Testis (tissue), 2 donors: ENCODE measurements at regions not wholly inside any gene's neighbourhood (a gene's known extent, or its start where the extent isn't known, plus 50 kb on each side); places are given as distances from the start of the nearest gene placed in this dataset.

Experiments used
- DNase-seq: peaks from one replicate; pipeline ENCODE4 v3.0.0-alpha.2; 2019
- H3K27ac ChIP-seq, 2 donors: fragments of 200-600 bp; sonication (generic); one replicate each; pipeline ENCODE4 v1.5.1; 2019
- H3K27me3 ChIP-seq: fragments of 200-600 bp; sonication (generic); one replicate; pipeline ENCODE4 v1.5.1; 2019
- H3K36me3 ChIP-seq: fragments of 200-600 bp; sonication (generic); one replicate; pipeline ENCODE4 v1.5.1; 2017; ENCODE audit warnings: low read depth; ENCODE audit errors: missing control alignments
- H3K4me1 ChIP-seq: fragments of 200-600 bp; sonication (generic); one replicate; pipeline ENCODE4 v1.5.1; 2019
- H3K4me3 ChIP-seq, 2 donors: fragments of 200-600 bp; sonication (generic); one replicate each; pipeline ENCODE4 v1.5.1; 2017 to 2019
- H3K9me3 ChIP-seq: fragments of 200-600 bp; sonication (generic); one replicate; pipeline ENCODE4 v1.5.1; 2017
- POLR2A ChIP-seq: fragments of 450-650 bp; IDR thresholded peaks from one replicate; pipeline ENCODE4 v1.6.1; 2017; ENCODE audit warnings: antibody characterized with exemption, mild to moderate bottlenecking, moderate library complexity
- WGBS, 2 donors: methylation state at CpG; one replicate each; pipeline ENCODE4 v1.1.5; 2018; 5-methylcytosine and 5-hydroxymethylcytosine counted together
- intact Hi-C: fragments of 100-400 bp; cut with DNase I; formaldehyde crosslinking; loops from one replicate; pipeline ENCODE4 v1.15.1; 2023; ENCODE audit warnings: low total_unique reads
- TF ChIP-seq, protein P1 (sequence below), 3 experiments: fragments of 450-650 bp in 2 of 3; fragments of 200-600 bp in 1 of 3; sonication (generic) in 1 of 3; IDR thresholded peaks; one replicate each; pipeline ENCODE4 v1.5.1; 2016 to 2019; ENCODE audit warnings: antibody characterized with exemption in 3 of 3, mild to moderate bottlenecking in 2 of 3, moderate library complexity in 1 of 3

DNA sequence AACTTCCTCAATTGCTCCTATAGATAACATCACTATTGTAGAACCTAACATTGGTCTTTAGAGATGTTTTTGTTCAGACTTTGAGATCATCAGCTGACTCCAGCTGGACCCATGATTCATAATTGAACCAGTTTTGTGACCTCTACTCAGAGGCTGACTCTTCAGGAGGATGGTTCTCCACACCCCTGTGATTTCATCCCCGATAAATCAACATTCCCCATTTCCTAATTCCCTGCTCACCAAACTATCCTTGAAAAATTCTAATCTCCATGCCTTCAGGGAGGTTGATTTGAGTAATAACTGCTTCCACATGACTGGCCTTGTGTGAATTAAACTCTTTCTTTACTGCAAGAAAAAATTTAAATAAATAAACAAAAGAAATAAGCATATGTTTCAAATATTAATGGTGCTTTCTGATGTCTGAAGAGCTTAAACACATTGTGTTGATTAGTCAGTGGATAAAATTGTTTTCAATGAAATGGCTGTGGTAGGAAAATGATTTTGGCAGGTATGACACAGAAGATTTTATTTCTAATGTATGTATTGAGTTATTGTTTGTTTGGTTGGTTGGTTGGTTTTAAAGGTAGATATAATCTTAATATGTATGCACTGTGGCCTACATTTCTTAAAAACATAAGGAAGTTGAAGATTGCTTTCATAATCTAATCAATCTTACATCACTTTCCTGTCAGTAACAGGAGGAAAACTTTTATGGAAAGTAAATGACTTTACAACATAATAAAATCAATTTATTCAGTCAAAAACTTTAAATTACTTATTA lies 427.9 kb upstream of the CCDC179 start:
- TF ChIP-seq, protein P1, sequence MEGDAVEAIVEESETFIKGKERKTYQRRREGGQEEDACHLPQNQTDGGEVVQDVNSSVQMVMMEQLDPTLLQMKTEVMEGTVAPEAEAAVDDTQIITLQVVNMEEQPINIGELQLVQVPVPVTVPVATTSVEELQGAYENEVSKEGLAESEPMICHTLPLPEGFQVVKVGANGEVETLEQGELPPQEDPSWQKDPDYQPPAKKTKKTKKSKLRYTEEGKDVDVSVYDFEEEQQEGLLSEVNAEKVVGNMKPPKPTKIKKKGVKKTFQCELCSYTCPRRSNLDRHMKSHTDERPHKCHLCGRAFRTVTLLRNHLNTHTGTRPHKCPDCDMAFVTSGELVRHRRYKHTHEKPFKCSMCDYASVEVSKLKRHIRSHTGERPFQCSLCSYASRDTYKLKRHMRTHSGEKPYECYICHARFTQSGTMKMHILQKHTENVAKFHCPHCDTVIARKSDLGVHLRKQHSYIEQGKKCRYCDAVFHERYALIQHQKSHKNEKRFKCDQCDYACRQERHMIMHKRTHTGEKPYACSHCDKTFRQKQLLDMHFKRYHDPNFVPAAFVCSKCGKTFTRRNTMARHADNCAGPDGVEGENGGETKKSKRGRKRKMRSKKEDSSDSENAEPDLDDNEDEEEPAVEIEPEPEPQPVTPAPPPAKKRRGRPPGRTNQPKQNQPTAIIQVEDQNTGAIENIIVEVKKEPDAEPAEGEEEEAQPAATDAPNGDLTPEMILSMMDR (IDR thresholded peaks at IDR 0.05): no peak
- no peak for TF ChIP-seq POLR2A
- Histone ChIP-seq H3K27me3 (no peaks in the 10 kb centered on the region), H3K4me1 (no peaks in the 10 kb centered on the region), H3K4me3 (no peak overlapping the region), H3K36me3 (no peaks in the 10 kb centered on the region), H3K27ac (no peak overlapping the region), H3K9me3 (no peaks in the 10 kb centered on the region)
- intact Hi-C loops: no loop called here
- WGBS, 2 donors: 35 to 89% methylated on average over 1 of the region's 1 CpG
- no peak for DNase-seq

DNA sequence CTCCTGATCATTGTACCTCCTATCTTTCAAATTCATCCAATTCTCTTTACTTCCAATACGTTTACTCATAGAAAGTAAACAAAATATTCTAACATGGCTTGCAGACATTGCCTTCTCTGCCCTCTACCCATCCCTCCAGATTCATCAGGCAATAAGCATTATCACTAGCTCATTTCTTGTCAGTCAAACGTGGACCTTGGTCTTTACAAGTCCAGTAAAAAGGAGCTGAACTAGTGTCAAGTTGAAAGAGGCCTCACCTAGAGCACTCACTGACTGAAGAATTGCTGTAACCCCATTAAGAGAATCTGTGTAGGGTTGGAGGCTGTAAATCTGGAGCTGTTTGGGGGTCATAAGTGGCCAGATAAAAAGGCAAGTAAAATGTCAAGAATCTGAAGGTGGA lies 435.0 kb upstream of the CCDC179 start:
- DNase-seq: no peak
- H3K4me1 ChIP-seq: no peaks in the 10 kb centered on the region
- H3K27ac ChIP-seq: no peak overlapping the region
- intact Hi-C loops: no loop called here
- H3K27me3 ChIP-seq: no peaks in the 10 kb centered on the region
- TF ChIP-seq, protein P1 (IDR thresholded peaks at IDR 0.05): no peak
- no peak for TF ChIP-seq POLR2A
- H3K9me3 ChIP-seq: no peaks in the 10 kb centered on the region
- no peak overlapping the region for H3K4me3 ChIP-seq
- H3K36me3 ChIP-seq: no peaks in the 10 kb centered on the region
- 42 to 56% methylated on average over 2 of the region's 2 CpGs for WGBS, 2 donors

DNA sequence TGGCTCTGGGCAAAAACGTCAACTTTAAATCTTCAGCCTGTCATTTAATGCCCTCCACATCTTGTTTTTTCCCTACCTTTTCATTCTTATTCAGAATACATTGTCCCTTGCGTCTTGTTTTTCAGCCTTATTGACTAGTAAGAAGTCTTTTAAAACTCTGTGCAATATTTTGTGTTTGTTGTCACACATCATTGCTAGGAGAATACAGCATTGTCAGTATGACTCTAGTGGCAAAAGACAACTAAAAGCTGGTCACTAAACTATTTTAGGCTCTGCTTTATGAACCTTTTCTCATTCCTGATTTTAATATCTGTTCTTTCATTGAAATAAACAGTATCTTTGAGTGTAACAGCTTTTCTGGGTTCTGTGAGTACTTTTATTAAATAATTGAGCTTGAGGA lies 447.8 kb upstream of the CCDC179 start:
- intact Hi-C loops: no loop called here
- Histone ChIP-seq H3K4me3 (no peak overlapping the region), H3K36me3 (no peaks in the 10 kb centered on the region), H3K9me3 (no peaks in the 10 kb centered on the region), H3K27ac (no peak overlapping the region), H3K4me1 (no peaks in the 10 kb centered on the region), H3K27me3 (no peaks in the 10 kb centered on the region)
- 69 to 75% methylated on average over 2 of the region's 2 CpGs for WGBS, 2 donors
- no peak for DNase-seq
- TF ChIP-seq, protein P1 (IDR thresholded peaks at IDR 0.05): no peak
- TF ChIP-seq POLR2A: no peak

DNA sequence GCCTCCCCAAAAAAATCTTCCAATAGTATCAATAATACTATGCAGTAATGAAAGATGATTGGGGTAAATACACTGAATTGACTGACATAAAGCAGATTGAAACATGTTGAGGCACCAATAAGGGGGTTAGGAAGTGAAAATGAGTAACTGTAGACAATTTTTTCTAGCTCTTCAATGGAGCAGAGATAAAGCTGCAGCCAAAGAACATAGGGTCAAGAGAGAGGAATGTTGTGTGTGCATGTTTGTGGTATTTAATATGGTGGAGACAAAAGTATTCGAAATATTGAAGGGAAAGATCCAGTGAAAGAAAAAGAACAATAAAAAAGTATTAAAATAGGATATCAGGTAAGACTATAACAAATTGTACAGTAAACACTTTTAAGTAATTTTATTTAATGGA lies 450.0 kb upstream of the CCDC179 start:
- no peak for TF ChIP-seq POLR2A
- TF ChIP-seq, protein P1 (IDR thresholded peaks at IDR 0.05): no peak
- no peak for DNase-seq
- no peak overlapping the region for H3K27ac ChIP-seq
- H3K4me1 ChIP-seq: no peaks in the 10 kb centered on the region
- H3K9me3 ChIP-seq: no peaks in the 10 kb centered on the region
- H3K36me3 ChIP-seq: no peaks in the 10 kb centered on the region
- no peak overlapping the region for H3K4me3 ChIP-seq
- intact Hi-C loops: no loop called here
- no peaks in the 10 kb centered on the region for H3K27me3 ChIP-seq
- 79 to 88% methylated on average over 1 of the region's 1 CpG for WGBS, 2 donors
